Breast epithelium (tissue), 3 donors: ENCODE measurements at regions not wholly inside any gene's neighbourhood (a gene's known extent, or its start where the extent isn't known, plus 50 kb on each side); places are given as distances from the start of the nearest gene placed in this dataset.

Experiments used
- CTCF ChIP-seq, 3 donors: fragments of 450-650 bp; IDR thresholded peaks; one replicate each; pipeline ENCODE4 v1.5.1; 2016 to 2017; ENCODE audit warnings: antibody characterized with exemption in 3 of 3, mild to moderate bottlenecking in 3 of 3, moderate library complexity in 3 of 3
- POLR2A ChIP-seq: fragments of 450-650 bp; IDR thresholded peaks from one replicate; pipeline ENCODE4 v1.6.1; 2016; ENCODE audit warnings: antibody characterized with exemption, mild to moderate bottlenecking, moderate library complexity
- POLR2AphosphoS5 ChIP-seq, 3 donors: sonication (generic); formaldehyde crosslinking; IDR thresholded peaks; one replicate each; pipeline ENCODE4 v1.6.1; 2017; ENCODE audit warnings: antibody characterized with exemption in 3 of 3

- TF ChIP-seq POLR2A (no peak), CTCF (IDR thresholded peaks at IDR 0.05) (no peak), POLR2AphosphoS5 (IDR thresholded peaks at IDR 0.05) (no peak)
Measured at GRCh38 chr2:129761569-129762021, 217.9 kb upstream of the RAB6C start.
